COLO829 (cell line): ENCODE measurements at regions not wholly inside any gene's neighbourhood (a gene's known extent, or its start where the extent isn't known, plus 50 kb on each side); places are given as distances from the start of the nearest gene placed in this dataset.
"Not testable (repeated sequence)": the region's sequence is repeated elsewhere in the genome, so short reads cannot be mapped to it uniquely, and the experiment has no call there.

Experiments used
- DNase-seq: peaks from one replicate; pipeline ENCODE4 v3.0.0; 2012; ENCODE audit warnings: low spot score

DNA sequence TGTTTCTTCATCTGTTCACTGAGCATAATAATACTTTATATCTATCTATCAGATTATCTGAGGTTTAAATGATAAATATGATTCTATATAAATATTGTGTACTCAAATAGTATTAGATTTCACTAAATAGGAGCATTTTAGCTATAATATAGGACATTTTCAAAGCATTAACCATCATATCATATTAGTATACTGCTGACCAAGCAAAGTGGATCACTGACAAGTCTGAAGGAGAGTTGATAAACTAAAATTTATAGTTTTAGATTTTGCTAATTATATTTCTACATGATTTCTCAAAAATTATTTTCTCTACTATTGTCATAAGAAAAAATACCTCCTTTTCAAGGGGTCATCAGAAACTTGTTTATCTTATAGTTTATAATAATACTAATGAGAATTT is 937.8 kb upstream of the LRATD1 start:
- no peak for DNase-seq

- DNase-seq: no peak
Measured at GRCh38 chr2:13696601-13697000, 935.9 kb upstream of the LRATD1 start.

DNA sequence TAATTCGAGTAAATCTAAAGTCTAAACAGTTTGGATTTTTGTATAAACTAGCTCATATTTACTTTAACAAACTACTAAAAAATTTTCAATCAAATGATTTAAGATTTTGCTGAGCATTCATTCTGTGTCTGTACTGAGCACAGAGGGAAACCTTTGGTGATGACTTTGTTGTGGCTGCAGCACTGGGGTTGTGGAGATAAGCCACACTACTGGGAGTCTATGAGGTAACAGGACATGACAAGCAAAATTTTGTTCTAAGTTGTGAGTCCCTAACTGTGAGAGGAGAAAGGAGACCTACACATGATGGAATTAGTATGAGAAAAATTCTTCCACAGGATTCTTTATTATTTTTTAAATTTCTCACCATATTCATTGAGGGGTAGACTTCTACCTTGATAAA is 933.7 kb upstream of the LRATD1 start:
- no peak for DNase-seq

DNA sequence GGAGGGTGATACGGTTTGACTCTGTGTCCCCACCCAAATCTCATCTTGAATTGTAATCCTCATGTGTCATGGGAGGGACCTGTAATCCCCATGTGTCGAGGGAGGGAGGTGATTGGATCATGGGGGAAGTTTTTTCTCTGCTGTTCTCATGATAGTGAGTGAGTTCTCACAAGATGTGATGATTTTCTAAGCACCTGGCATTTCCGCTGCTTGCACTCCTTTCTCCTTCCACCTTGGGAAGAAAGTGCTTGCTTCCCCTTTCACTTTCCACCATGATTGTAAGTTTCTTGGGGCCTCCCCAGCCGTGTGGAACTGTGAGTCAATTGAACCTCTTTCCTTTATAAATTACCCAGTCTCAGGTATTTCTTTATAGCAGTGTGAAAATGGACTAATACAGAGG is 932.6 kb upstream of the LRATD1 start:
- not testable (repeated sequence) for DNase-seq

DNA sequence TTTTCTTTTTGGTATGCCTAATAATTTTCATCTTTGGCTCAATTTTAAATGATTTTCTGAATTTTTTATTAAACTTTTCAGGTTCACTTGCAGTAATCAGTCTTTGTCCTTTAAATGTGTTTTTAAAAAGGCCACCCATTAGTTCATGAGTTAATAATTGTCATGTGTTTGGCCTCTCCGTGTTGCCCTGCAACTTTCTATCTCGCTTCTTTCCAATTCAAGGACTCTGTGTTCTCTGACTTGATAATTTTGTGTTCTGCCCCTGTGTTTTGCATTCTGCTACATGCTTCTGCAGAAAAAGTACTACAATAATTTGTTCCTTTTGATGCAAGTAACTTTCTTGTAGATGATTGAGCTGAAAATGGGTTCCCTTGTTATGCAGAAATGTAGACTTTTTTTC is 921.4 kb upstream of the LRATD1 start:
- no peak for DNase-seq

DNA sequence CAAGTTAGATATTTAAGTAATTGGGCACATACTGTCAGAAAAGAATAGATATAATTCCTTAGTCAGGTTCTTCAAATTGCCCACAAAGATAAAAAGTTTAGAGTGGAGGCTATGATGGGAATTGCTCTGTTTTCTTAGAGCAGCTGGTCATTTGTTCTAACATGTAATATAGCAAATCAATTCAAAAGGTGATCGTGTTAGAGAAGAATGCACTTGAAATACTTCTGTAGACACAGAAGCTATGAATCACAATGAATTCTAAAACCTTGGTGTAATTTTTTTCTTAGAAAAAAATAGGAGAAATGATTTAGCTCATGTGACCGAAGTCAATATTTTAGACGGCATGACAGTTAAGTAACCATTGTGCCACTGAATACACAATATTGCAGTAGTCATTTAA is 918.1 kb upstream of the LRATD1 start:
- no peak for DNase-seq

DNA sequence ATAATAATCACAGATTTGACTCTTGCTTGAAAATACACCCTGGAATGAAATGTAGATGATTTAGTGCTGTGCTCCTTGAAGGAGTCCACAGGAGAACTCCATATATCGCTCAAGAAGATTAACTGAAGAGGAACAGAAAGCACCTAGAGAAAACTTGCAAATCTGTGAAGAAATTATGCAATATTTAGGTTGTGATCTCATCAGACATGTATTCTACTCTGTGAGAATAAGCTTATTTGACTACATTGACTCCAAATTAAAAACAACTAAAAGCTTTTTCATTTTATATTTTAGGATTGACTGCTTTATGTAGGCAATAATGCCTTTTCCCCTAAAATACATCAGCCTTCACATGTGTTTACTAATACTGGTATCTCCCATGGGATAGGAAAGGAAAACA is 906.6 kb upstream of the LRATD1 start:
- no peak for DNase-seq

DNA sequence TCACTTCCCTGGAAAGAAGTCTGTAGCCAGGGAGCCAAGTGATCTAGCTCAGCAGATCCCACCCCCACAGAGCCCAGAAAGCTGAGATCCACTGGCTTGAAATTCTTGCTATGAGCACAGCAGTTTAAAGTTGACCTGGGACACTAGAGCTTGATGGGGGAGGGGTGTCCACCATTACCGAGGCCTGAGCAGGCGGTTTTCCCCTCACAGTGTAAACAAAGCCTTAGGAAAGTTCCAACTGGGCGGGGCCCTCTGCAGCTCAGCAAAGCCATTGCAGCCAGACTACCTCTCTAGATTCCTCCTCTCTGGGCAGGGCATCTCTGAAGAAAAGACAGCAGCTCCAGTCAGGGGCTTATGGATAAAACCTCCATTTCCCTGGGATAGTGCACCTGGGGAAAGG is 887.2 kb upstream of the LRATD1 start:
- no peak for DNase-seq

DNA sequence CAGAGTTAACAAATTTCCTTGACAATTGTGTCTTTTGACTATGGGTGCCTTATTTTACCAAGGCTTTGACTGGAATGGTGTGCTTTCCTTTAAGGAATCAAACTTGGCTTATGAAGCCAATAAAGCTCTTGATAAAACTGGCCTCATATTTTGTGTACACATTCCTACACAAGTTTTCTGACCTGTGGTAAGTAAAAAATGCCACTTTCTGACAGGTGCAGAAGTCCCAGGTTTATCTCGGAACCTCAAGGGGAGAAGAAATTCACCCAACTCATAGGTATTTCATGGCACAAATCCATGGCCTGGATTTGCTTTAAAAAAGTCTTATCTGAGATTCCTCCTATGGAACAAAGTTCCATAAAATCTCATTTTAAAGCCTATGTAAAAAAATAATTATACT is 880.6 kb upstream of the LRATD1 start:
- DNase-seq: no peak

DNA sequence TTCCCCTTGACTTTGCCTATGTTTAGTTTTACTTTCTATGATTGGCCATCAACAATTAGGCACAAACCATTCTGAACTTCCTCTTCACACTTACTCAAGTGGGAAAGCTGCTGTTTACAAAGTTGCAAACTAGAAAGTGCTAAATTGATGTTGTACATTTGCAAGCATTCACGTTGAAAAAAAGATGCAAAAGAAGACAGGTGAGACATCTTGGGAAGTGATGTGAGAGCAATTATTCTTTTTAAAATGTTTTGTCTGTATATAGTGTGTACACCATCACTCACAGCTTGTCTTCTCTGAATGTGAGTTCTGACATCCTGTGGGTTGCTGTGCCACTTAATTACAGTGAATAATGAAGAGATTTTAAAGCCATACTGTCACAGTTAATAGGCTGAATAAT is 874.1 kb upstream of the LRATD1 start:
- no peak for DNase-seq

DNA sequence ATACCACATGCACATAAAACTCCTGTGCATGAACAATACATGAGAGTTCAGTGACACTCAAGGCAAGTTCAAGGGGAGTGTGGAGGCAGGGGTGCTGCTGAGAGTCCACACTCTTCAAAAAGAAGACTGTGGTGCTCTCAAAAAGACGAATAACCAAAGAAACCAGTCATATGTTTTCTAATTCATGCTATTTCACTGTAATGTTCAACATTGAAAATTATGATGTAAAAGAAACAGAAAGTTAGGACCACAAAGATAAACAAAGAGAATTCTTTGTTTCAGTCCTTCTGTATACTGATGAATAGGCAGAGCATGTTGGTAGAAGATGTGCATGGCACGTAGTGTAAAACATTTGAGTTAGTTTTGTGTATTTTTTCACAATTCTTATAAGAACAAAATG is 864.2 kb upstream of the LRATD1 start:
- DNase-seq: no peak

DNA sequence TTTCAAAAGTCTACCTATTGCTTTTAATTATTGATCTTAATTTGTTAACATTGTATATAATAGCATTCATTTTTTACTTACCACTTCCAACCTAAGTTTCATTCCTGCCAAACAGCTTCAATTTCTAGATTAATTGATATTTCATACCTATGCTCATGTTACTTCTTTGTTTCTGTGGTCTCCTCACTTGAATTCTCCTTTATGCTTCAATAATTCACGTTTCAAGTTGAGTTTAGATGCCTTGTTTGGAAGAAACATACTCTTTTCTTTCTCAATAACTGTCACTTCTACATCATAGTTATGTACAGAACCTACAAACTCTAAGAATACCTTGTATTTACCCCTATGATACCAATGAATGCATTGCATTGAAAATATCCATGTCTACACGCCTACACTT is 862.2 kb upstream of the LRATD1 start:
- peak; percentile 2 for DNase-seq

GRCh38 chr2:13779996-13780395 is 852.5 kb upstream of the LRATD1 start:
- DNase-seq: no peak

- DNase-seq: no peak
Measured at GRCh38 chr2:13791019-13791547, 841.4 kb upstream of the LRATD1 start.

GRCh38 chr2:13806539-13806938 is 826.0 kb upstream of the LRATD1 start:
- DNase-seq: no peak

GRCh38 chr2:13813236-13813635 is 819.3 kb upstream of the LRATD1 start:
- no peak for DNase-seq

- DNase-seq: no peak
Measured at GRCh38 chr2:13818002-13818401, 814.5 kb upstream of the LRATD1 start.

DNA sequence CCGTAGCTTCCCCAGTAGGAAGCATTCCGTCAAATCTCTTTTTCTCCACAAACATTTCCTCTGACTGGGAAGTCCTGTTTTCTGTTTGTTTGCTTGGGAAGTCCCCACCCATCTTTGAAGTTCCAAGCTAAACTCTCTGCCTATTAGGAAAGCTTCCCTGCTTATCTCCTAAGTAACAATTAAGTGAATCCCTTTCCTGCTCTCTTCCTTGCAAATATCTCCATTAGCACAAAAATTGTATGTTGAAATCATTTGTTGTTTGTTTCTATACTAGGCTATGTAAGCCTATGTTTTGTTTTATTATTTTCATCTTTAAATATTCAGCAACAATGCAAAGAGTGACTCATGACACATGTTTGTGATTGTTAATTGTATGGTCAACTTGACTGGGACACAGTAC is 812.6 kb upstream of the LRATD1 start:
- DNase-seq: no peak

- DNase-seq: no peak
Measured at GRCh38 chr2:13821255-13821880, 811.1 kb upstream of the LRATD1 start.

- no peak for DNase-seq
Measured at GRCh38 chr2:13822365-13822764, 810.2 kb upstream of the LRATD1 start.

DNA sequence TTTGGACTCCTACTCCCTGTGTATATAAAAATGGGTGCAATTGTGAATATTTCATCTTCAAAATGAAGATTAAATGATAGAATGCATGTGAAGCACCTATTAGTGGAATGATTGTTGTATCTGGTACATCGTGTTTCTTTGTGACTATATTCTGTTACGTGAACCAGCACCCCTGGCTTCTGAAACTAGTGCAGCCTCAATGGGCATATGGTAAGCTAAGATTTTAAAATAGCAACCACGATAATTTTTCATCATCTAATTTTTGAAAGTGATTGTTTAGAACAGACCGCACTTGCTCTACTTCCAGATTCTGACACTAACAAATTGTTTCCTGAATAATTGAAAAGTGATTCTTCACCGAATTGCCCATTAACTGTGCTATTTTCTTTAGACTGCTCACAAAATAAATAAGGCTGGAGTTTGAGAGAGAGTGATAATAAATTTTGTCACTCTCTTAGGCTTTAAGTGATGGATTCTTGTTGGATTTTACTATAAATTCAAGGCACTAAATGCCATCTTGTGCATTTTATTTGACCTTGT is 806.1 kb upstream of the LRATD1 start:
- no peak for DNase-seq

DNA sequence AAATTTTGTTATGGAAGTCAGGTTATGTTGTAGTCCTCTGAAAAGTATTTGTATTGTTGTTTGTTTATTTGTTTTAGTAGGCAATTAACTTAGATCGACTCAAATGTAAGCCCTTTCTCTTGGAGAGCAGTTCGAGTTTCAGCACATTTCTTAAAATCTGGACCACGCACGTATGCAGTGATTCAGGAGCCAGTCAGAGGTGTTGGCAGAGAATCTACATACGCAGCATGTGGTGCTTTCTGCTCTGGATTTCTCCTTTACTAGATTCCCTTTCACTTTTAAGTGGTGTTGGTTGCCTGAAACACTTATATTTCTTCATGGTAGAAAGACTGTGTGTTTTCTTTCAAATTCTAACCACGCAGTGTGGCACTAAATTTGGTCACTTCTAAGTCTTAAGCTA is 773.9 kb upstream of the LRATD1 start:
- DNase-seq: no peak

GRCh38 chr2:13868275-13868674 is 764.2 kb upstream of the LRATD1 start:
- DNase-seq: not testable (repeated sequence)

DNA sequence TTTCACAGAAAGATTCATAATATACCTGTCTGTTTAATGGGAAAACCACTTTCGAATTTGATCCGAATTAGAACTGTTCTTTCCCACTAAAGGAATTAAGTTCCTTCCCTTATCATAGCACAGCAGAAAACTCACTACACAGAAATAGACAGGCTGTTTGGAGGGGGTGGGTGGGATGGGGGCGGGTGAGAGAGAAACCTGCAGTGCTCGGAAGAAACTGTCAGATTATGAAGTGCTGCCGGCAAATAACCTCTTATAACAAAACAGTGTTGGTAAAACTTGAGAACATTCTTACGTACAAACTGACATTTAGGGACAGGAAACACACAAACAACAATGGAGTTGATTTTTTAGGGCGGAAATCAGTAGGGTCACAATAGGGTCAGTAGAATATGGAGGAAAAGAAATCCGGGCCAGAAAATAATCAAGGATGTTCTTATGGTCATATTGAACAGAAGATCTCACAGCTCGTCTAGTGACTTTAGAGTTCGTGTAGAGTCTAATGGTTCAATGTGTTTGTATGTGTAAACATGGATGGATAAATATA is 756.0 kb upstream of the LRATD1 start:
- peak; percentile 37 for DNase-seq
